HG03342 (cell line): ENCODE measurements at regions not wholly inside any gene's neighbourhood (a gene's known extent, or its start where the extent isn't known, plus 50 kb on each side); places are given as distances from the start of the nearest gene placed in this dataset.
"Not testable (repeated sequence)": the region's sequence is repeated elsewhere in the genome, so short reads cannot be mapped to it uniquely, and the experiment has no call there.

ENCODE experiments used
- ATAC-seq: cut with Tn5 transposase; IDR thresholded peaks from one replicate; pipeline ENCODE4 v1.9.1; 2021; ENCODE audit warnings: mild to moderate bottlenecking, moderate library complexity; ENCODE audit not compliant: unreplicated experiment

DNA sequence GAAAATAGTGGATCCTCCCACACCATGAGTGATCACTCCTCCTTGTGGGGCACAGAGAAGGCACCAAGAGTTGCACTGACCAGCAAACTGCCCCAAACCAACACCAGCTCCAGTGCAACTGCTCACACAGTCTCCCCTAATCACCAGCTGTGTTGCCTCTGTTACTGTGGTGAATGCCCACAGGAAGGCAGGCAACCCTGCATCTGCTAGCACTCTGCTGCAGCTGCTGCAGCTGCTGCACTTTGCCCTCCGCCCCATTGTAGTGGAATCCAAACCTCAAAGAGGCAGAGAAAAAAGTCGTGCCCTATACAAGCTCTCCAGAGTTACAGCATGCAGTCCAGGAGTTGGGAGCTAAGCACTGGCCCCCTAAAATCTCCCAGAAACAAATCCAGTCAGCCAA is 339.6 kb downstream of the TRIM36 start:
- ATAC-seq: no peak

DNA sequence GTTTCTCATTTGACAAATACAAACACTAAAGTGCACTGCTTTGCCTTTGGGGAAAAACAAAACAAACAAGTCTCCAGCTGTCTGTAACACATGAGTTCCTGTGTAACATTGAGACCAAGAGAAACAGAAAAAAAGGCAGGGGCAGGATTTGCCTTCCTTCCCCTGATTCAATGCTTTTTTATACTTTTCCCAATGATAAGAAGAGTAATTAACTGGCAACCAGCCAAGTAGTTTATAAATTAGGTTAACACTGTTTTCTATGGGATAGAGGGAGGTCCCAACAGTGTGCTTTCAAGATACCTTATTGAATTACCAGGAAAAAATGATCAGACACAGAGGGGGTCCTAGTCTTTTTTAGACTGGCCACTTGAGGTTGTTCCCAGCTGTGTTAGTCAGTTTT is 346.8 kb downstream of the TRIM36 start:
- no peak for ATAC-seq

DNA sequence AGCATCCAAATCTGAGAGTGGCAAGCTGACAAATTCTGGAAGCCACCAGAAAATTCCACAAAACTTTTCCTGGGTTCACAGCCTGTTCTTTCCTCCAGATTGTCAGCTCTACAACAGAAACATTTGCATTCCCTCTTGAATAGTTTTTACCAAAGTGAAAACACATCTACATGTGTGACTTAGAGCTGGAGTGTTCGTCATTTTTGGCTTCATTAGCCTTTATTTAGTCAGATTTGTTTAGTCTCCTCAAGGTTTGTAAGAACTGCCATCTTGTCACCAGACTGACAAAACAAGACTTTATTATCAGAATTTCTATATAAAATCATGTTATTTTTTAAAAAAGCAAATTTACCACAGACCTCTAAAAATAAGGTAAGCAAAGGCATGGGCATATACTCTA is 347.3 kb downstream of the TRIM36 start:
- ATAC-seq: no peak

DNA sequence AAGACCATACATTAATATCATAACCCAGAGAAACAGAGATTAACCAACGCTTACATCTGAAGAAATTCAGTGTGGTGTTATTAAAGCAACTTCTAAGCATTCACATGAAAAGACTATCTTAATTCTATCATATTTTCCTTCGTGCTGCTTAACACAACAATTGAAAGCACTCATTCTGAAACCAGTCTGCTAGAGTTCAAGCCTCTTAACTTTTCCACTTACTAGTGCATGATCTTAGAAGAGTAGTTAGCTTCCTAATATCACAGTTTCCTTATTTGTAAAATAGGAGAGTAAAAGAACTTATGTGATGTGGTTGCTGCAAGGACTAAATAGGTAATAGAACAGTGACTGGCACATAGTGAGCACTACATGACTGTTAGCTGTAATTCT is 379.3 kb downstream of the TRIM36 start:
- ATAC-seq: no peak

DNA sequence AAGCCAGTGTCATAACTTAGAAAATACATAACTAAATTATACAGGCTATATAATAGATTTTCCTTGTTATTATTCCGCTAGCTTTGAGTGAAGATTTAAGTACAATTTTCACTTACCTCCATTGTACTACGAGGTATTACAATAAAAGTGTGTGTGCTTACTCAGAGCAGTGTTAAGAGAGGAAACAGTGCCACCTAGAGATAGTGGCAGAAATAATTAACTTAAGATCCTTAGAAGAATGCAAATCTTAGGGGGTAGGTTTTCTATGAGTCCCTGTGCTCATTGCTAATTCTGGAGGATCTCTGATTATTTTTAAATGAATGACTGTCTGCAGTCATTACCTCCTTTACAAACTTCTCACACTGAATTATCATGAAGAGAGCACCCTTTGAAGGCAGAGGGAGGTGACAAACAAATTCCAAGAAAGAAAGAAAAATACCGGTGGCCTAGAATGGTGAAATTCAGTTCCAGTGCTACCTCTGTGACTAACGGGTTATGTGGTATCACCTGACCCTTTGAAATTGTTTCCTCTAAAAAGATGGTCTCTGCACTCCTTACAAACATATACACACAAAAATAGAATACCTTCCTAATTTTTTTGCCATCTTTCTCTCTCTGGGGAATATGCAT is 379.8 kb downstream of the TRIM36 start:
- ATAC-seq: peak; percentile 68

DNA sequence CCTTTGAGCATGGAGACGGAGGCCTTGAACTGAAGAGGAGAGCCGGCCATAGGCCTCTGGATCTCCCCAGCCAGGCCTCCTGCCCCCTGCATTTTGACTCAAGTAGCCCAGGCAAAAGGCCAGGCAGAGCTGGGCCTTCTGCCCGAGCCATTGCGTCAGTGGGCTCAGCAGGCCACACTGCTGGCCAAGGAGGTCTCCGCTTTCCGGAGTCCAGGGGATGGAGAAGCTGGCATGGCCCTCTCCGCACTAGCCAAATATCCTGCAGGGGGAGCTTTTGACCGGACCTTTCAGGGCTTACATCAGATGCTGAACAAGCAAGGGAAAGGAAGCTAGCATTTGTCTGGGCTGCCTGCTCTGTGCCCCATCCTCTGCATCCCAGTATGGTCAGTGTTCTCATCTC is 386.8 kb downstream of the TRIM36 start:
- no peak for ATAC-seq

DNA sequence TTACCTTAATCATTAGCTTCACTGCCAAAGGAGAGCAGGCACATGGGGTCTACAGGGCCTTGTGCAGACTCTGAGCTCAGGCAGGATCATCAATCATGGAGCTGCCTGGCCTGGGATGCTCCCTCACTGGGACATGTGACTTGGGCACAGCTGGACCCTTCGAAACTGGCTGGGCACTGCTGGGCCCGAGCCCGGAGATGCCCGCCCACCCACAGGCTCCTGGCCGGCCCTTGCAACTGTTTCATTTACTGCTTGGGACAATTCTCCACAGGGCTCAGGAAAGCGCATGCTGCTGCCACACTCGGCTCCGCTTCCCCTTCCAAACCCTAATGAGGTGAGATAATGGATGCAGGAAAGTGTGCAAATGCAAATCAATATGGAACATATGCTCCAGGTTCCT is 387.5 kb downstream of the TRIM36 start:
- no peak for ATAC-seq

DNA sequence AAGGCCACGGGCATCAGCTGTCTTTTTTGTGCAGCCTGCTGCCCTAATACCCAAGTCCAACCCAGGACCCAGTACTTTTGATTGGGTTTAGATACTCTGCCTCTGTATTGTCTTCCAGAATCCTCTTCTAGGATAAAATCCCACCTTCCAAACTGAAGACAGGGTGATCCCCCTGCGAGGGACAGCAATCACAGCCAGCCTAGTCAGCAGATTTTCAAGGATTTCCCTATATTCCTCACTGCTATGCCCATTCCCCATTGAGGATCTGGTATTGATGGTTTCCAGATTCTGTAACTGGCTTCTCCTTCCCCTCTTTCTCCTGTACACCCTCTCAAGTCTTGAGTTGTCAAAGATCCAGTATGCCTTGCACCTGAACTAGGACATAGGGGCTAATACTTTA is 389.4 kb downstream of the TRIM36 start:
- no peak for ATAC-seq

DNA sequence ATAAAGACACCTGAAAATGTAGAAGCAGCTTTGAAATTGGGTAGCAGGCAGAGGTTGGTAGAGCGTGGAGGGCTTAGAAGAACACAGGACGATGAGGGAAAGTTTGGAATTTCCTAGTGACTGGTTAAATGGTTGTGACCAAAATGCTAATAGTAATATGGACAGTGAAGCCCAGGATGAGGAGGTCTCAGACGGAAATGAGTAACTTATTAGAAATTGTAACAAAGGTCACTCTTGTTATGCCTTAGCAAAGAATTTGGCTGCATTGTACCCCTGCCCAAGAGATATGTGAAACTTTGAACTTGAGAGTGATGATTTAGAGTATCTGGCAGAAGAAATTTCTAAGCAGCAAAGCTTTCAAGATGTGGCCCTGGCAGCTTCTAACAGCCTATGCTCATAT is 382.5 kb downstream of the KCNN2 start:
- no peak for ATAC-seq

DNA sequence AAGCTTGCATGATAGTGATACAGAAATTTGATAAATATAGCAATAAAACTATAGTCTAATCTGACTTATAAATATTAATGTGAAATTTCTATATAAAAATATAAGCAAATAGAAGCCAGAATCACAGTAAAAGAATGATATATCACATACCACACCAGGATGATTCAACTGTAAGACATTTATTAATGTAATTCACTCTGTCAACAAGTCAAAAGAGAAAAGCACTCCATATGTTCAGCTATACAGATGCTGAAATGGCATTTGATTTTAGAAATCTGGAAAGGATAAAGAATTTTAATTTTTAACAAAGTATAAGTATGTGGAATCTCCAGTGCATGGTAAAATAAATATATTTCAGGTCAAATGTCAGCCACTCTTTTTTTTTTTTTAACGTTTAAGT is 372.4 kb downstream of the KCNN2 start:
- no peak for ATAC-seq

DNA sequence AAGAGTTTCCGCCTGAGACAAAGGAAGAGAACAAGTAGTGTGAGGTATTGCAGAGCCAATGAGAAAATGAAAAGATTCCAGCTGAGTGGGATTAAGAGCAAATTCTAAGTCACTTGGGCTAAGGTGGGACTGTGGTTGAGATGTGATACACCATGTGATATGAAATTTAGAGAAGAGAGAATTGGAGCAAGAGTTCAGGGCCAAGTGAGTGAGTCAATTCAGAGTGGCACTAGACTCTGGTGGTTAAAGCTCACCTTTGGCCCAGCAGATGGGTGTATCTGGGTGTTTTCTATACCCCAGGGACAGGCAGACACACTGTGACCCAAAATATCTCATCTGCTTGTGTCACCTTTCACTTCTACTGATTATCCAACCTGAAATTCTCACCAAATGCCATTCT is 368.1 kb downstream of the KCNN2 start:
- no peak for ATAC-seq

DNA sequence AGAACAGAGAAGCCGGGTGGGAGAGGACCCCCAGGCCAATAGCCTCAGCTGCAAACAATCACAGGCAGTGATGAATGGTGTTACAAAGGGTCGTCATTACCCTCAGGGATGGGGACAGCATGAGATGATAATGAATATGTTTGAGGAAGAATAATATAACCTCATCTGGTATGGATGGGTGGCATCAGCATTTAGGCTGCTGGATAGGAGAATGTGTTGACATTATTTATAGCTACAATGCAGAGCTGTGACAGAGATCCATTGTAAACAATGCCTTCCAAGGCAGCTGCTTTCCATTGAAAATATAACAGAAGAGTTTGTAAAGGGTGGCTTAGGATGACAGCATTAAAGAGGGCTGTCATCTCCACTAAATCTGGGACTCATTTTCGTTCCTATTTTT is 365.5 kb downstream of the KCNN2 start:
- ATAC-seq: no peak

DNA sequence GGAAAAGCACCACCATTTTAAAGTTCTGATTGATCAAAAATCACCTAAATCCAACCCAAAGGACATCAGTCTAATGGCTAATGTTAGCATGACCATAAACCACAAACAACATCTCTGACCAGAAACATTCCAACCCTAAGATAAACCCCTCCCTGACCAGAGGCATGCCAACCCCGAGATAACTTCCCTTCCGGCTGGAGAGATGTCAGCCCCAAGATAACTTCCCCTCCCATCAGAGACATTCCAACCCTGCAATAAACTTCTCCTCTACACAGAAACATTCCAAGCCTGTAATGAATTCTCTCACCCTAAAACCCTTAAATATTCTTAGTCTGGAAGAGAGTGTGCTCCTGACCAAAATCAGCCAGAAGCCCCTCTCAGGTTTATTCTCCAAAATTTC is 364.3 kb downstream of the KCNN2 start:
- no peak for ATAC-seq

DNA sequence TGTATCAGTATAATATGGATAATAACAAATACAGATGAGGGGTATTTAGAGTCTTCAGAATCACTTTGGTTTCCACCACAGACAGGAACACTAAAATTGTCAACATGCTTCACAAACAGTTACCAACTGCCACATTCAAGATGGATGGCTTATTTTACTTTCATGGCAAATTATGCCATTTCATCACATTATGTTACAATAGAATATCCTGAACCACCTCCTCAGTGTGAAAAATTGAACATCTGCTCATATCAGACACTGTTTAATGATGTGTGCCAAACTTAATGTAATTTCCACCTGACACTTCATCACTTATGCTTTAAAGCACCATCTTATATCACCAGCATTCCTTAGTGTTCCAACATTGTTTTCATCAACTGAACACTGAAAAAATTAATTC is 357.4 kb downstream of the KCNN2 start:
- ATAC-seq: no peak

DNA sequence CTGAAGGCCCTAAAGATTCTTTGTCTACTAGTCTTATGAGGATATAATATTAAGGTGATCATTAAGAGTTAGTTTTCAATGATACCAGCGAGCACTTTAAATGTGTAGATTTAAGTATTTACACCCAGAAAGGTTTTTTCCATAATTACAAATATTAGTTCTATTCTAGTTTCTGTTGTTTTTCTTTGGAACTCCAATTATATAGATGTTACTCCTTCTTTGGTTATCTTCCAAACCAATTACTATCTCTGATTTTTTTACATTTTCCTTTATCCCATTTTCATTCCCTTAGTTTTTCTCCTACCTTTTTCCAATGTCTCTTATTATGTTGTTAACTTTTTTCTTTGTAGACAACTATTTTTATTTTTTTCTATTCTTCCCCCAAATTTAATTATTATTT is 355.1 kb downstream of the KCNN2 start:
- no peak for ATAC-seq

DNA sequence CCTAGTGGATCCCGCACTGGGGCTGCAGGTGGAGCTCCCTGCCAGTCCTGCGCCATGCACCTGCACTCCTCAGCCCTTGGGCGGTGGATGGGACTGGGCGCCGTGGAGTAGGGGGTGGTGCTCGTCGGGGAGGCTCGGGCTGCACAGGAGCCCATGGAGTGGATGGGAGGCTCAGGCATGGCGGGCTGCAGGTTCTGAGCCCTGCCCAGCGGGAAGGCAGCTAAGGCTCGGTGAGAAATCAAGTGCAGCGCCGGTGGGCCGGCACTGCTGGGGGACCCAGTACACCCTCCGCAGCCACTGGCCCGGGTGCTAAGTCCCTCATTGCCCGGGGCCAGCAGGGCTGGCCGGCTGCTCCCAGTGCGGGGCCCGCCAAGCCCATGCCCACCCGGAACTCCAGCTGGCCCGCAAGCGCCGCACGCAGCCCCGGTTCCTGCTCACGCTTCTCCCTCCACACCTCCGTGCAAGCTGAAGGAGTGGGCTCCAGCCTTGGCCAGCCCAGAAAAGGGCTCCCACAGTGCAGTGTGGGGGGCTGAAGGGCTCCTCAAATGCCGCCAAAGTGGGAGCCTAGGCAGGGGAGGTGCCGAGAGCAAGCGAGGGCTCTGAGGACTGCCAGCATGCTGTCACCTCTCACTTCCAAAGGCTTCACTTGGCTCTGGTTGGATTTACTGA is 342.5 kb downstream of the KCNN2 start:
- not testable (repeated sequence) for ATAC-seq

DNA sequence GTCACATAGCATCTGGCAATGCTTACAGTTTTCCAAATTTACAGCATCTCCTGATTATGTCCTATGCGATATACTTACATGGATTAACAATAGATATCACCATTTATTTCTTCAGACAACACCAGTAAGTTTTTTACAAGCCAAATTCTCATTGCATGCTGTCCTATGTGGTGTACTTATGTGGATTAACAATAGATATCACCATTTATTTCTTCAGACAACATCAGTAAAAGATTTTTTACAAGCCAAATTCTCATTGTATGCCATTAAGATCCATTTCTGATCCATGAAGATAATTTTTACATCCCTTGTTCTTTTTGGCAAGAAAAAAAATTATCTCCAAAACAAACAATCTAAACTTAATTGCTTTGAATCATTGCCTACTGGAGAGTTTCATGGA is 340.9 kb downstream of the KCNN2 start:
- no peak for ATAC-seq

DNA sequence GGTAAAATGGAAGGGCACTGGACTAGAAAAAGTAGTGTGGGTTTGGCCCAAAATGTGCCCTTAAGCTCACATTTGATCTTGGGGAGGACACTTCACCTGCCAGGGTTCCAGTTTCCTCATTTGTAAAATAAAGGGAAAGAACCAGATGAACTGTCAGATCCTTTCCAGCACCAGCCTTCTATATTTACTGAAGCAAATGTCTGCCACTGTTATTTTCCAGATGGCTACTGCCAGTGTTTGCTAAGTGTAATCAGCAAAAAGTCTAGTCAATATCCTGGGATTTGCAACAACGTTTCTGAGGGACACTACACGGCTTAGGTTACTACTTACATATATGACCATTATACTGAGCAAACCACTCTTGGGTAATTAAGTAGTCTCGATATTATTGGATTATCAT is 340.3 kb downstream of the KCNN2 start:
- no peak for ATAC-seq

DNA sequence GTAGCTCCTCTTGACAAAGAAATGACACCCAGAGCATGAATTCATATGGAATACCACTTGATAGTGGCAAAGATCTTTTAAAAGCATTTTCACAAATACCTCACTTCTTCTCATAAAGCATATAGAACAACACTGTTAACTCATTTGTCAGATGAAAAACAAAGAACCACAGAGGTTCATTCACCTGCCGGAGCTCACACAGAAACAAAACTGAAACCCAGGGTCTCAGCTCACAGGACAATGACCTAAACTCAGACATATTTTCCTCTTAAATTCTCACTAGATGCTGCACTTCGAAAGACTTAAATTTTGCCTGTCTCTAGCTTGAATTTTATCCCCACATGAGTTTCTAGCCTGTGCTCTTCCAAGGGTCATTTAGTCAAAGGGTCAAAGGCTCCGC is 339.0 kb downstream of the KCNN2 start:
- ATAC-seq: no peak

DNA sequence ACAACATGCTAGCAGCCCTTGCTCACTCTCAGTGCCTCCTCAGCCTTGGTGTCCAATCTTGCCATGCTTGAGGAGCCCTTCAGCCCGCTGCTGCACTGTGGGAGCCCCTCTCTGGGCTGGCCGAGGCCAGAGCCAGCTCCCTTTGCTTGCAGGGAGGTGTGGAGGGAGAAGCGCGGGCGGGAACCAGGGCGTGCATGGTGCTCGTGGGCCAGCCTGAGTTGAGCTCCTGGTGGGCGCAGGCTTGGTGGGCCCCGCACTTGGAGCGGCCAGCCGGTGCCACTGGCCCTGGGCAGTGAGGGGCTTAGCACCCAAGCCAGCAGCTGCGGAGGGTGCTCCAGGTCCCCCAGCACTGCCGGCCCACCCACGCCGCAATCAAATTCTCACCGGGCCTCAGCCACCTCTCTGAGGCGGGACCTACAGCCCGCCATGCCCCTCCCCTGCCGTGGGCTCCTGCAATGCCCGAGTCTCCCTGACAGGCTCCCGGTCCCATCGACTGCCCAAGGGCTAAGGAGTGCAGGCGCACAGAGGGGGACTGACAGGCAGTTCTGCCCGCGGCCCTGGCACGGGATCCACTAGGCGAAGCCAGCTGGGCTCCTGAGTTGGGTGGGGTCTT is 333.5 kb downstream of the KCNN2 start:
- no peak for ATAC-seq

DNA sequence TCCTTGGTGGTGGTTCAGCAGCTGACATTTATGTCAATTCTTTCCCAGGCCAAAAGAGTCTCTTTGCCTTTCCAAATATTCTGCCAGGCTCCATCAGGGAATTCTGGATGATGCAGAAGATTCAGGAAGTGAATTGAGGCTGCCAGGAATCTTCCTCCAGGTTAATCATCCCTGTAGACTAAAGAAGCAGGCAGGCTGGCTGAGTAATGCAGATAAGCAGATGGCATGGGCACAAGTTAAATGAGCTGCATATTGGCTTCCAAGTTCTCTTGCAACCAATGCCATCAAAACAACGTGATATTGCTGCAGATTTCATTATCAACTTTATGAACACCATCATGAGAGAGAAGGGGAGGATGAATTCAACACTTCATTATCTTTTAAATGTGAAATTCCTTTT is 324.5 kb downstream of the KCNN2 start:
- ATAC-seq: no peak

DNA sequence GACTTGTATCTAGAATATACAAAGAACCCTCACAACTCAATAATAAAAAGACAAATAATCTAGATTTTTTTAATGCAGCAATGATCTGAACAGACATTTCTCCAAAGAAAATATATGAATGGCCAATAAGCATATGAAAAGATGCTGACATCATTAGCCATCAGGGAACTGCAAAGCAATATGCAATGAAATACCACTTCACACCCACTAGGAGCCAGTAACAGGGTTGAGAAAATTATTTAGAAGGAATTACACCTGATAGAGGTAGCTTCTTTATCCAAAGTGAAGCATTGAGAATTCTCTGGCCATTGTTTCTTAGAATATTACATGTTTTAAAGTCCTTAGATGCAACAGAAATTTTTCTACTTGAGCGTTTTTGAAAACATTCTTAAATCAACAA is 316.9 kb downstream of the KCNN2 start:
- no peak for ATAC-seq

DNA sequence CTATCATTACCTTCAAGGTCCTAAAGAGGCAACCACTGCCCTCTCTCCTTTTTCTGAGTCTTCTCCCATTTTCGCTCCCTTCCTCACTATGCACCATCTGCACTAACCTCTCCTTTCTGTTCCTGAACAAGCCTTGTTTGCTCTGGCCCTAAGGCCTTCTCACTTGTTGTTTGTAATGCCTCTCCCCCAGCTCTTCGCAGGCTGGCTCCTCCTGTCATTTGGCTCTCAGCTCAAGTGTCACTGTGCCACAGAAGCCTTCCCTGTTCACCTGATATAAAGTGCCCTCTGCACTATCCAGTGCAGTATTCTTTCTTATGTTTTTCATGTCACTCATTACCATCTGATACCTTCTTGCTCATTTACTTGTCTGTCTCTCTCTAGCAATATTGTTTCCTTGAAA is 303.7 kb downstream of the KCNN2 start:
- no peak for ATAC-seq
